ENCODE measurements at regions not wholly inside any gene's neighbourhood (a gene's known extent, or its start where the extent isn't known, plus 50 kb on each side); places are given as distances from the start of the nearest gene placed in this dataset.
A peak's percentile ranks its signal among the peaks of the same experiment; 100 is the strongest.

- CTCF ChIA-PET: interaction anchor here (0.6 kb wide), 1 partner anchor 58 kb away, joined by 4 read pairs; no protein-coding TSS in a partner anchor
- no peak overlapping the region for H3K4me3 ChIP-seq (ENCODE audit: low read depth, low read length)
- no peaks in the 10 kb centered on the region for H3K9me3 ChIP-seq (ENCODE audit: control insufficient read depth, insufficient read depth, low read depth, low read length)
- no peaks in the 10 kb centered on the region for H3K4me1 ChIP-seq (ENCODE audit: control insufficient read depth, insufficient read depth, low read length)
- POLR2A ChIA-PET: no interaction called here
- no peak overlapping the region for H3K27ac ChIP-seq (ENCODE audit: extremely low read depth, low read depth, low read length)
- TF ChIP-seq REST (tag by site-specific recombination; IDR thresholded peaks at IDR 0.05) (0 out of 2 replicates have a peak, but pooled peaks have one; percentile 22), ZNF114 (tag by site-specific recombination; IDR thresholded peaks at IDR 0.05) (no peak), YY2 (tag by site-specific recombination; IDR thresholded peaks at IDR 0.05) (no peak), PRDM2 (tag by site-specific recombination; IDR thresholded peaks at IDR 0.05; ENCODE audit: borderline replicate concordance) (no peak), ZNF600 (tag by site-specific recombination; IDR thresholded peaks at IDR 0.05) (no peak), KLF16 (tag by site-specific recombination; IDR thresholded peaks at IDR 0.05) (no peak), ZEB2 (tag by site-specific recombination; IDR thresholded peaks at IDR 0.05) (no peak)
- no peaks in the 10 kb centered on the region for H3K36me3 ChIP-seq (ENCODE audit: control insufficient read depth in 2 of 2, insufficient read depth in 1 of 2, low read length in 2 of 2)
Observed at GRCh38 chr13:109610517-109610916, 175.9 kb downstream of the IRS2 start.

GRCh38 chr13:109608503-109608902 lies 177.9 kb downstream of the IRS2 start:
- Histone ChIP-seq H3K4me1 (ENCODE audit: control insufficient read depth, insufficient read depth, low read length) (no peaks in the 10 kb centered on the region), H3K4me3 (ENCODE audit: low read depth, low read length) (no peak overlapping the region), H3K36me3 (ENCODE audit: control insufficient read depth in 2 of 2, insufficient read depth in 1 of 2, low read length in 2 of 2) (no peaks in the 10 kb centered on the region), H3K27ac (ENCODE audit: extremely low read depth, low read depth, low read length) (no peak overlapping the region), H3K9me3 (ENCODE audit: control insufficient read depth, insufficient read depth, low read depth, low read length) (no peaks in the 10 kb centered on the region)
- CTCF ChIA-PET: interaction anchor here (0.7 kb wide), 1 partner anchor 1526 kb away, joined by 3 read pairs; no protein-coding TSS in a partner anchor
- no peak for TF ChIP-seq ZNF549 (tag by site-specific recombination; IDR thresholded peaks at IDR 0.05)
- no peak for TF ChIP-seq HOXD13 (CRISPR knock-in tag; IDR thresholded peaks at IDR 0.05; ENCODE audit: borderline replicate concordance)
- no peak for TF ChIP-seq ZNF558 (tag by site-specific recombination; IDR thresholded peaks at IDR 0.05)
- no peak for TF ChIP-seq ZNF48 (tag by site-specific recombination; IDR thresholded peaks at IDR 0.05)
- no peak for TF ChIP-seq ZNF518A (tag by site-specific recombination; conservative IDR thresholded peaks at IDR 0.05; ENCODE audit: low read depth)
- TF ChIP-seq SCRT2 (tag by site-specific recombination; IDR thresholded peaks at IDR 0.05): no peak
- no peak for TF ChIP-seq ZNF221 (tag by site-specific recombination; IDR thresholded peaks at IDR 0.05; ENCODE audit: borderline replicate concordance)
- no peak for TF ChIP-seq ZNF146 (tag by site-specific recombination; IDR thresholded peaks at IDR 0.05)
- no peak for TF ChIP-seq ZXDB (tag by site-specific recombination; IDR thresholded peaks at IDR 0.05)
- TF ChIP-seq ZBTB21 (tag by site-specific recombination; IDR thresholded peaks at IDR 0.05): no peak
- no peak for TF ChIP-seq KLF7 (tag by site-specific recombination; IDR thresholded peaks at IDR 0.05; ENCODE audit: borderline replicate concordance)
- no peak for TF ChIP-seq ZNF311 (tag by site-specific recombination; IDR thresholded peaks at IDR 0.05; ENCODE audit: borderline replicate concordance)
- TF ChIP-seq ZNF391 (tag by site-specific recombination; IDR thresholded peaks at IDR 0.05; ENCODE audit: borderline replicate concordance, low read depth): no peak
- POLR2A ChIA-PET: no interaction called here
